ENCODE measurements at regions not wholly inside any gene's neighbourhood (a gene's known extent, or its start where the extent isn't known, plus 50 kb on each side); places are given as distances from the start of the nearest gene placed in this dataset.
"Not testable (repeated sequence)": the region's sequence is repeated elsewhere in the genome, so short reads cannot be mapped to it uniquely, and the experiment has no call there.

DNA sequence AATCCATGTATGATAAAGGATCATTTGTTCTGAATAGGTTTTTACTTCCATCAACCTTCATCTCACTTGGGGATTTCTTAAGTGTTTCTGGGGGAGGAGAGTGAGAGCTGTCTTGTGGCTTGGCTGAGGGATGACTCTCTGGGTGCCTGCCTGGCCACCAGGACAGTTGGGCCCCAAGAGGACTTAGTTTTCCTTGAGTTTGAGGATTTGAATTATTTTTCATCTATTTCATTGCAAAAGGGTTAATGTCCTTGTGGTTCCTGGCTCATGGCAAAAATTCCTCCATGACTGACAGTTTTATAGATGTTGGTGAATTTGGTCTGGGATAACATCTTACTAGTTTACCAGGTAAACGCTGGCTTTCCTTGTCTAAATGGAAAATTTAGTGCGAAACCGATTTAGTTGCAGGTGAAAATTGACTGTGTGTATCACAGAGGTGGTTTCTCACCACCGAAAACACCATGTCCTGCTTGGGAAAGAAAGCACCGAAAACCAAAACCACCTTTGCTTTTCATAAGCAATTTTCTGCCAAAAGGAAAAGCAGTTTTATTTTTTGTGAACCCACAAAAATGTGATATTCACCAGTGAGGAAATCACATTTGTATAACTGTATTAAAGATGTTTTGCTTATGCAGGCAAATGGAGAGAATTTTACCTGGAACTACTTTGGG is 331.3 kb upstream of the SFRP2 start:
- no peak overlapping the region for H3K4me3 ChIP-seq (replicated peaks; ENCODE audit: low read depth, low read length)
- TF ChIP-seq, protein P1, sequence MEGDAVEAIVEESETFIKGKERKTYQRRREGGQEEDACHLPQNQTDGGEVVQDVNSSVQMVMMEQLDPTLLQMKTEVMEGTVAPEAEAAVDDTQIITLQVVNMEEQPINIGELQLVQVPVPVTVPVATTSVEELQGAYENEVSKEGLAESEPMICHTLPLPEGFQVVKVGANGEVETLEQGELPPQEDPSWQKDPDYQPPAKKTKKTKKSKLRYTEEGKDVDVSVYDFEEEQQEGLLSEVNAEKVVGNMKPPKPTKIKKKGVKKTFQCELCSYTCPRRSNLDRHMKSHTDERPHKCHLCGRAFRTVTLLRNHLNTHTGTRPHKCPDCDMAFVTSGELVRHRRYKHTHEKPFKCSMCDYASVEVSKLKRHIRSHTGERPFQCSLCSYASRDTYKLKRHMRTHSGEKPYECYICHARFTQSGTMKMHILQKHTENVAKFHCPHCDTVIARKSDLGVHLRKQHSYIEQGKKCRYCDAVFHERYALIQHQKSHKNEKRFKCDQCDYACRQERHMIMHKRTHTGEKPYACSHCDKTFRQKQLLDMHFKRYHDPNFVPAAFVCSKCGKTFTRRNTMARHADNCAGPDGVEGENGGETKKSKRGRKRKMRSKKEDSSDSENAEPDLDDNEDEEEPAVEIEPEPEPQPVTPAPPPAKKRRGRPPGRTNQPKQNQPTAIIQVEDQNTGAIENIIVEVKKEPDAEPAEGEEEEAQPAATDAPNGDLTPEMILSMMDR (IDR thresholded peaks at IDR 0.05; ENCODE audit: insufficient read depth, low read length, poor library complexity, severe bottlenecking), result no peak
- no peaks in the 10 kb centered on the region for H3K27me3 ChIP-seq (replicated peaks; ENCODE audit: control insufficient read depth, insufficient read depth, low read length)
- no peaks in the 10 kb centered on the region for H3K36me3 ChIP-seq (ENCODE audit: control insufficient read depth, insufficient read depth, low read length)
- no peak for DNase-seq (ENCODE audit: extremely low read depth, insufficient read length)

DNA sequence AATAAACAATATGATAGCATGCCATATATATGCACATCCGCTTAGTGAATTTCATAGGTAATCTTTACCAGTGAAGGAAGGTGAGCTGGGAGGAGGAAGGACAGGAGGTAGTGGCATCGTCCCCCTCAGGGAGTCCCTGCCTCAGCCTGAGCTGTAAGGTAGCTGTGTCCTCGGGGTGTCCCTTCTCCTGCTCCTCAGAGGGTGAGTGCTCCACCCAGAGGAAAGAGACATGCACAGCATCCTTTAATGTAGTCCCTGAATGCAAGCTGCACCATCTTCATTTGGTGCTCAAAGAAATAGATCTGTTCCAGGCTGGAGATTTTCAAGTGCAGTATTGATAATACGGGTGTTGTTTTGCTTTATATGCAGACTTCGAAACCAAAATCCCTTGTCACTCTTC is 330.4 kb upstream of the SFRP2 start:
- TF ChIP-seq, protein P1 (IDR thresholded peaks at IDR 0.05; ENCODE audit: insufficient read depth, low read length, poor library complexity, severe bottlenecking), result peak; percentile 24
- no peak for DNase-seq (ENCODE audit: extremely low read depth, insufficient read length)
- Histone ChIP-seq H3K4me3 (replicated peaks; ENCODE audit: low read depth, low read length) (no peak overlapping the region), H3K27me3 (replicated peaks; ENCODE audit: control insufficient read depth, insufficient read depth, low read length) (no peaks in the 10 kb centered on the region), H3K36me3 (ENCODE audit: control insufficient read depth, insufficient read depth, low read length) (no peaks in the 10 kb centered on the region)

DNA sequence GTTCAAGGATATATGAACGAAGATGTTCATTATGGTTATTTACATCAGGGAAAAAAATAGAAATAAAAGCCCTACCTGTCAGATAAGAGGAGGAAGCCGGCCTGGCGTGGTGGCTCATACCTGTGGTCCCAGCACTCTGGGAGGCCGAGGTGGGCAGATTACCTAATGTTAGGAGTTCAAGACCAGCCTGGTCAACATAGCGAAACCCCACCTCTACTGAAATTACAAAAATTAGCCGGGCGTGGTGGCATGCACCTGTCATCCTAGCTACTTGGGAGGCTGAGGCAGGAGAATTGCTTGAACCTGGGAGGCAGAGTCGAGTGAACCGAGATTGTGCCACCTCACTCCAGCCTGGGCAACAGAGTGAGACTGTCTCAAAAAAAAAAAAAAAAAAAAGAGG is 328.8 kb upstream of the SFRP2 start:
- not testable (repeated sequence) for H3K27me3 ChIP-seq (replicated peaks; ENCODE audit: control insufficient read depth, insufficient read depth, low read length); H3K4me3 ChIP-seq (replicated peaks; ENCODE audit: low read depth, low read length); DNase-seq (ENCODE audit: extremely low read depth, insufficient read length); H3K36me3 ChIP-seq (ENCODE audit: control insufficient read depth, insufficient read depth, low read length)

DNA sequence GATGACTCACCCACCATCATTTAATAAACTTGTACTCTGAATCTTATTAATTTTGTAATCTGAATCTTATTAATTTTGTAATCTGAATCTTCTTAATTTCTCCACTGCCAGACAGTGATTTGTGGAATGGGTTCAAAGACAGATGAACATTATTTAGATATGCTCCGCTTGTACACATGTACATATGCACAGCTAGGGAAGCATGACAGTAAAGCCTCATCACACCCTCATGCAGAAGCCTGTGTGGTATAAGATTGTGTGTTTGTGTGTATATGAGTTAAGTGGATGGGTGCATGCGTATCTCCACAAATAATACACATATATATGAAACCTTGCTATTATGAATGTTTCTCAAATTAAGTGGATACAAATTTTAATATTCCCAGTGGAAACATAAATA is 318.5 kb upstream of the SFRP2 start:
- H3K27me3 ChIP-seq (replicated peaks; ENCODE audit: control insufficient read depth, insufficient read depth, low read length), result no peaks in the 10 kb centered on the region

DNA sequence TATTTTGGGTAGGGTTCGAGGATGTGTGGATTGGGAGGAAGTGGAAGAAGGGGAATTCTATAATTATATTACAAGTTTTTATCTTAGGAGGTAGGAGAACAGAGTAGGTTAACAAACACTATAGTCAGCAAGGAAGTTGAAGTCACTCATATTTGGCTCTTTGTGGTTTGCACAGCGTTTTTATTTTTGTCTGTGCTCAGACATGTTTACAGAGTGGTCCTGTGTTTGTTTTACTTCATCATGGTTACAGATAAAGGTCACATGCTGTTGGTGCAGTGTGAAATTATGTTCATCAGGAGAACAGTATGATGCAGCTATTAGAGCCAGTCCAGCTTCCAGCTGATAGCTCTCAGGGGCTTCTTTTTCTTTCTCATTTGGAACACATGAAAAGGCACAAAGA is 299.9 kb upstream of the SFRP2 start:
- Histone ChIP-seq H3K27me3 (replicated peaks; ENCODE audit: control insufficient read depth, insufficient read depth, low read length) (no peaks in the 10 kb centered on the region), H3K4me3 (replicated peaks; ENCODE audit: low read depth, low read length) (no peak overlapping the region), H3K36me3 (ENCODE audit: control insufficient read depth, insufficient read depth, low read length) (no peaks in the 10 kb centered on the region)
- TF ChIP-seq, protein P1 (IDR thresholded peaks at IDR 0.05; ENCODE audit: insufficient read depth, low read length, poor library complexity, severe bottlenecking), result no peak
- no peak for DNase-seq (ENCODE audit: extremely low read depth, insufficient read length)

More for the DNA sequence above, 318.5 kb upstream of the SFRP2 start:
- TF ChIP-seq, protein P1 (IDR thresholded peaks at IDR 0.05; ENCODE audit: insufficient read depth, low read length, poor library complexity, severe bottlenecking), result no peak
- no peak for DNase-seq (ENCODE audit: extremely low read depth, insufficient read length)
- Histone ChIP-seq H3K4me3 (replicated peaks; ENCODE audit: low read depth, low read length) (no peak overlapping the region), H3K36me3 (ENCODE audit: control insufficient read depth, insufficient read depth, low read length) (no peaks in the 10 kb centered on the region)

DNA sequence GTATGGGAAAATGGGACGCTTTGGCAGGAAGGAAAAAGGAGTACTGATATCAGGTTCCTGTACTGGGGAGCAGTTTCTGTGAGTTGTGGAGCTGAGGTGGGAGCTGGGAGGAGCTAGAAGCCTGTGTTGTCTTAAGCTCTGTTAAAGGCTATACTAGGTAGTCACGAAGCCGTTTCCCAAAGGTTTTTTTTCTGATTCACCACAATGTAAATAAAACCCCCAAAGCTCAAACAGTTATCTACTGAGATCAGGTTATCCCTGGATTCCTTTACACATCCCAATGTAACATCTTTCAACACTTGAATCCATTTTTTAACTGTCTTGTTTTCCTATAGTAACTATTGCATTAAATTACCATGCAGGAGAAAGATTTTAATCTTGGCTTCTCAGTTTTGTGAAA is 297.4 kb upstream of the SFRP2 start:
- Histone ChIP-seq H3K36me3 (ENCODE audit: control insufficient read depth, insufficient read depth, low read length) (no peaks in the 10 kb centered on the region), H3K4me3 (replicated peaks; ENCODE audit: low read depth, low read length) (no peak overlapping the region), H3K27me3 (replicated peaks; ENCODE audit: control insufficient read depth, insufficient read depth, low read length) (no peaks in the 10 kb centered on the region)
- TF ChIP-seq, protein P1 (IDR thresholded peaks at IDR 0.05; ENCODE audit: insufficient read depth, low read length, poor library complexity, severe bottlenecking), result no peak
- no peak for DNase-seq (ENCODE audit: extremely low read depth, insufficient read length)

Measured in GM06990 (cell line).